ENCODE measurements at regions not wholly inside any gene's neighbourhood (a gene's known extent, or its start where the extent isn't known, plus 50 kb on each side); places are given as distances from the start of the nearest gene placed in this dataset.

DNA sequence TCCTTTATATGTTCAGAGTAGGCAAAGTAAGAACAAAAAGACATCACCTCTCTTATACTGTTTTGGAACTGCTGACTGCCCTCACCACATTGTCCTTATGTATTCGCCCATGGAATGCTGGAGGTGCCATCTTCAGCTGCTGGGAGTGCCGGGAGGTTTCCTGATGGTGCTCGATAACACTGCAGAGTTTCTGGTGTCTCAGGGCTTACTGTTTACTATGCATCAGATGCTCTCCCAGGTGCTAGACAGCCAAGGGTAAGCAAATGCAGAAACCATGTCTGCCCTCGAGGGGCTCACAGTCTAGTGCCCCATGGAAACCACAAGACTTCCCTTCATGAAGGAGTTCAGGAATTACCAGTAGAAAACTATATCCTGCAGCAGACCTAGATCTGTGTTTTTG lies 70.1 kb upstream of the SMIM23 start:
- TF ChIP-seq, protein P1, sequence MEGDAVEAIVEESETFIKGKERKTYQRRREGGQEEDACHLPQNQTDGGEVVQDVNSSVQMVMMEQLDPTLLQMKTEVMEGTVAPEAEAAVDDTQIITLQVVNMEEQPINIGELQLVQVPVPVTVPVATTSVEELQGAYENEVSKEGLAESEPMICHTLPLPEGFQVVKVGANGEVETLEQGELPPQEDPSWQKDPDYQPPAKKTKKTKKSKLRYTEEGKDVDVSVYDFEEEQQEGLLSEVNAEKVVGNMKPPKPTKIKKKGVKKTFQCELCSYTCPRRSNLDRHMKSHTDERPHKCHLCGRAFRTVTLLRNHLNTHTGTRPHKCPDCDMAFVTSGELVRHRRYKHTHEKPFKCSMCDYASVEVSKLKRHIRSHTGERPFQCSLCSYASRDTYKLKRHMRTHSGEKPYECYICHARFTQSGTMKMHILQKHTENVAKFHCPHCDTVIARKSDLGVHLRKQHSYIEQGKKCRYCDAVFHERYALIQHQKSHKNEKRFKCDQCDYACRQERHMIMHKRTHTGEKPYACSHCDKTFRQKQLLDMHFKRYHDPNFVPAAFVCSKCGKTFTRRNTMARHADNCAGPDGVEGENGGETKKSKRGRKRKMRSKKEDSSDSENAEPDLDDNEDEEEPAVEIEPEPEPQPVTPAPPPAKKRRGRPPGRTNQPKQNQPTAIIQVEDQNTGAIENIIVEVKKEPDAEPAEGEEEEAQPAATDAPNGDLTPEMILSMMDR (IDR thresholded peaks at IDR 0.05): no peak
- TF ChIP-seq POLR2AphosphoS5 (IDR thresholded peaks at IDR 0.05) (no peak), POLR2A (IDR thresholded peaks at IDR 0.05) (no peak), EP300 (IDR thresholded peaks at IDR 0.05) (no peak)

Measured in suprapubic skin (tissue), 4 donors.